Esophagus squamous epithelium (tissue), 4 donors: ENCODE measurements at regions not wholly inside any gene's neighbourhood (a gene's known extent, or its start where the extent isn't known, plus 50 kb on each side); places are given as distances from the start of the nearest gene placed in this dataset.

Experiments used
- POLR2A ChIP-seq, 4 donors: fragments of 450-650 bp; IDR thresholded peaks; one replicate each; pipeline ENCODE4 v1.6.1; 2017; ENCODE audit warnings: antibody characterized with exemption in 4 of 4, mild to moderate bottlenecking in 4 of 4, moderate library complexity in 3 of 4
- TF ChIP-seq, protein P1 (sequence below), 6 experiments: fragments of 450-650 bp in 4 of 6; fragments of 200-600 bp in 2 of 6; sonication (generic) in 2 of 6; IDR thresholded peaks; one replicate each; pipeline ENCODE4 v1.5.1; 2016 to 2019; ENCODE audit warnings: antibody characterized with exemption in 6 of 6, mild to moderate bottlenecking in 4 of 6, moderate library complexity in 4 of 6

DNA sequence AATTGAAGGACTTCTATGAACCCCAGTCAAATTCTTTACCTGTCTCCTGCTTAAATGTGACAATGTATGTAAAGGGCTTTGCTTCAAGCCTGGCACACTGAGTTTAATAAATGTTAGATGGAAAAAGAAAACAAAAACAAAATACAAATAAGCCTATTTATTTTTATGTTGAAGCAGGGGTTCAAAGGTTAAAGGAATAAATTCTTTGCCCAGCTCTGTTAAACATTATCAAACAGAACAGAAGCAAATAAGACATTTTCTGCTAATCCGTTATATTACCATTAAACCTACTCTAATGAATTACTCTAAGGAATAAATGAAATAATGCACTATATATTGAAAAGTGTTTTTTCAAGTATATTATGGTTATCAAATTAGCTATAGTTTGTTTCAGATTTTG lies 182.5 kb upstream of the CEP162 start:
- TF ChIP-seq, protein P1, sequence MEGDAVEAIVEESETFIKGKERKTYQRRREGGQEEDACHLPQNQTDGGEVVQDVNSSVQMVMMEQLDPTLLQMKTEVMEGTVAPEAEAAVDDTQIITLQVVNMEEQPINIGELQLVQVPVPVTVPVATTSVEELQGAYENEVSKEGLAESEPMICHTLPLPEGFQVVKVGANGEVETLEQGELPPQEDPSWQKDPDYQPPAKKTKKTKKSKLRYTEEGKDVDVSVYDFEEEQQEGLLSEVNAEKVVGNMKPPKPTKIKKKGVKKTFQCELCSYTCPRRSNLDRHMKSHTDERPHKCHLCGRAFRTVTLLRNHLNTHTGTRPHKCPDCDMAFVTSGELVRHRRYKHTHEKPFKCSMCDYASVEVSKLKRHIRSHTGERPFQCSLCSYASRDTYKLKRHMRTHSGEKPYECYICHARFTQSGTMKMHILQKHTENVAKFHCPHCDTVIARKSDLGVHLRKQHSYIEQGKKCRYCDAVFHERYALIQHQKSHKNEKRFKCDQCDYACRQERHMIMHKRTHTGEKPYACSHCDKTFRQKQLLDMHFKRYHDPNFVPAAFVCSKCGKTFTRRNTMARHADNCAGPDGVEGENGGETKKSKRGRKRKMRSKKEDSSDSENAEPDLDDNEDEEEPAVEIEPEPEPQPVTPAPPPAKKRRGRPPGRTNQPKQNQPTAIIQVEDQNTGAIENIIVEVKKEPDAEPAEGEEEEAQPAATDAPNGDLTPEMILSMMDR (IDR thresholded peaks at IDR 0.05): no peak
- TF ChIP-seq POLR2A (IDR thresholded peaks at IDR 0.05): no peak
